Subcutaneous abdominal adipose tissue (tissue), 5 donors: ENCODE measurements at regions not wholly inside any gene's neighbourhood (a gene's known extent, or its start where the extent isn't known, plus 50 kb on each side); places are given as distances from the start of the nearest gene placed in this dataset.
A peak's percentile ranks its signal among the peaks of the same experiment; 100 is the strongest.

Source experiments
- H3K27ac ChIP-seq: one replicate; pipeline ENCODE4 v1.7.0; 2013; ENCODE audit warnings: low read depth, mild to moderate bottlenecking, inconsistent platforms, low read length, moderate library complexity
- H3K27me3 ChIP-seq, 5 donors: one replicate each; pipeline ENCODE4 v1.7.0; 2013; ENCODE audit warnings: low read length in 5 of 5, inconsistent platforms in 1 of 5; ENCODE audit not compliant: control insufficient read depth in 5 of 5, insufficient read depth in 4 of 5
- H3K36me3 ChIP-seq, 5 donors: one replicate each; pipeline ENCODE4 v1.7.0; 2013; ENCODE audit warnings: low read length in 5 of 5; ENCODE audit not compliant: control insufficient read depth in 5 of 5, insufficient read depth in 5 of 5
- H3K4me1 ChIP-seq, 5 donors: one replicate each; pipeline ENCODE4 v1.7.0; 2013; ENCODE audit warnings: low read length in 5 of 5, mild to moderate bottlenecking in 3 of 5, moderate library complexity in 1 of 5; ENCODE audit not compliant: control insufficient read depth in 5 of 5, insufficient read depth in 5 of 5
- H3K4me3 ChIP-seq, 5 donors: one replicate each; pipeline ENCODE4 v1.7.0; 2013; ENCODE audit warnings: low read length in 5 of 5, low read depth in 1 of 5
- H3K9ac ChIP-seq, 5 donors: one replicate each; pipeline ENCODE4 v1.7.0; 2013; ENCODE audit warnings: low read length in 5 of 5, mild to moderate bottlenecking in 4 of 5, moderate library complexity in 3 of 5
- H3K9me3 ChIP-seq, 5 donors: one replicate each; pipeline ENCODE4 v1.7.0; 2013; ENCODE audit warnings: low read length in 5 of 5; ENCODE audit not compliant: control insufficient read depth in 5 of 5
- donor health status: healthy.
- donor health status: healthy.
- donor health status: healthy.
- donor health status: healthy.
- donor health status: healthy.

DNA sequence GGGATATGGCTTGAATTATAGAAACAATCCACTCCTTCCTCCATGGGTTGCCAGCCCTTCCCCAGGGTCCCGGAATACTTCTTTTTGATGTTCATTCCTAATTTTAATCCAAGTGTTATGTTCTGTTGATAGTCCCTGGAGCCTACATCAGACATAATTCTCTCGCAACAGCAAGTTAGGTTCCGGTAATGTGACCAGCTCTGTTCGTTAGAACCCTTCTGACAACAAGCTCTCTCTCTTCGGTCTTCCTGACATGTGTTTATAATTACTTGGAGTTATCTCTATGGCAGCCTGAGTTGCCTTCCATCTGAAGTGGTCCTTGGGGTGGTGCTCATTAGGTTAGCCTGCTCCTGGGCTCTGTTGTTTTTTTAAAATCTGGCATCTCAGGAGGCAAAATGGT lies 506.9 kb upstream of the JARID2 start:
- Histone ChIP-seq H3K4me1 (peaks cover 2 to 31% (median 16%) of the 10 kb centered on the region in 5 donors), H3K27ac (no peak overlapping the region), H3K27me3 (no peaks in the 10 kb centered on the region), H3K9ac (no peak overlapping the region), H3K9me3 (no peaks in the 10 kb centered on the region), H3K36me3 (no peaks in the 10 kb centered on the region), H3K4me3 (no peak overlapping the region)

DNA sequence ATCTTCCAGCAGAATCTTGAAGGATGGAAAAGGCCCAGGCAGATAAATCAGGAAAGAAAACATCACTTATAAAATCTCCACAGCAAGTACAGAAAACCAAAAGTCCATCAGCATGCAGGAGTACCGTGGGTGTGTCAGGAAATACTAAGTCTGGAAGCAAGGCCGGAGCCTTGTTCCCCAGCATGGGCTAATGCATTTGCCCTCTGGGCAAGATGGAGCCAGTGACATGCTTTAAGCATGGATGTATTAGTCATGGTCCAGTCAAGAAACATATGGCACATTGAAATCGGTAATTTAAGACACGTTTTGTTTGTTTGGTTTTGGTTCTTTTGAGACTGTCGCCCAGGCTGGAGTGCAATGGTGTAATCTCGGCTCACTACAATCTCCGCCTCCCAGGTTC lies 506.0 kb upstream of the JARID2 start:
- no peak overlapping the region for H3K9ac ChIP-seq
- H3K9me3 ChIP-seq: no peaks in the 10 kb centered on the region
- peaks cover 4 to 26% (median 12%) of the 10 kb centered on the region in 5 donors for H3K4me1 ChIP-seq
- no peak overlapping the region for H3K4me3 ChIP-seq
- no peak overlapping the region for H3K27ac ChIP-seq
- H3K27me3 ChIP-seq: no peaks in the 10 kb centered on the region
- no peaks in the 10 kb centered on the region for H3K36me3 ChIP-seq

DNA sequence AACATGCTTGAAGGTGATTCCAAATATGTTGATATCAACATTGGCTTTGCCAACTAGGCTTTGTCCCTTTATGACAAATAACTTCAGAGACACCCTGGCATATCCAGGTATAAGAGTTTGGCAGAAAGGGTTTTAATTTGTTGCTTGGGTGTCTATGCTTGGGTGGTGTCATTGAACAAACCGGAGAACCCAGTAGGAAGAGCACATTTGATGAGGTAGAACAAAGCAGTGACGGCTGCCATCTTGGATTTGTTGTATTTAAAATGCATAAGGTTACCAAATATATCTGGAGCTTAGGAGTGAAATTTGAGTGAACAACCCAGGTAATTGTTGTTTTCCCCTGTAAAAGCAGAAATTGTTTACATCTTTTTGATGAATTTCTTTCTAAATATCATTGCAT lies 503.7 kb upstream of the JARID2 start:
- Histone ChIP-seq H3K4me1 (peaks cover 4 to 19% (median 12%) of the 10 kb centered on the region in 5 donors), H3K27me3 (no peaks in the 10 kb centered on the region), H3K36me3 (no peaks in the 10 kb centered on the region), H3K9me3 (no peaks in the 10 kb centered on the region), H3K27ac (no peak overlapping the region), H3K9ac (no peak overlapping the region), H3K4me3 (no peak overlapping the region)

DNA sequence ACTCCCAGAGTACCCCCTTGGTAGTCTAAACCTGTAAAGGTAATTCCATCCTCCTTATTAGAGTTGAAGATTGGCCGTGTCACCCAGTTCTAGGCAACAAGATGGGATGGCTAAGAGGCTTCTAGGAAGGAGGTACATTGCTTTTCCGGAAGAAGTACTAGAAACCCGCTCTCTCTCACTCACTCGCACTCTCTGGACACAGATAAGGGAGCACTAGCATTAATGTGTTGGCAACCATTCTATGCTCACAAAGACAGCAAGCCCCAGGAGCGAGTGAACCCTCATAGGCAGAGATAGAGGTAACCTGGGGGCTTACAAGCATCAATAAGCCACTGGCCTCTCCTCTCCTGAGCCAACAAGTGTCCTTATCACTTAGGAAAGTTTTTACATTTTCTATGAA lies 503.2 kb upstream of the JARID2 start:
- no peak overlapping the region for H3K9ac ChIP-seq
- no peaks in the 10 kb centered on the region for H3K36me3 ChIP-seq
- no peaks in the 10 kb centered on the region for H3K27me3 ChIP-seq
- peaks cover 4 to 19% (median 12%) of the 10 kb centered on the region in 5 donors for H3K4me1 ChIP-seq
- no peak overlapping the region for H3K4me3 ChIP-seq
- no peaks in the 10 kb centered on the region for H3K9me3 ChIP-seq
- H3K27ac ChIP-seq: peak overlapping the region; percentile 75

DNA sequence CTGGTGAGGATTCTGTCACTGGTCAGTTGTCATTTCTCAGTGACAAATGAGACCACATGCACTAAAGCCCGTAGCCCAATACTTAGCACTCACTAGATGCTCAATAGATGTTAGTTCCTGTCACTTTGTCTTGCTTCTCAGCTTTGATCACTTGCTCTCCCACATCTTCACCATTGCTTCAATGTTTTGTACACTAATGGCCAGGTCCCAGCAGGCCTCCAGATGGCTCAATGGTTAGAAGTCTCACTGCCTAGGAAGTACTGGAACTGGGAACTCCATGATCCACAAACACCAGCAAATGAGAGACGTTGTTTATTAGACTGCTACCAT lies 502.8 kb upstream of the JARID2 start:
- Histone ChIP-seq H3K9me3 (no peaks in the 10 kb centered on the region), H3K4me1 (peaks cover 4 to 19% (median 12%) of the 10 kb centered on the region in 5 donors), H3K4me3 (peak overlapping the region in 1 of 5 donors; percentile 3), H3K9ac (no peak overlapping the region), H3K27ac (peak overlapping the region; percentile 75), H3K36me3 (no peaks in the 10 kb centered on the region), H3K27me3 (no peaks in the 10 kb centered on the region)

DNA sequence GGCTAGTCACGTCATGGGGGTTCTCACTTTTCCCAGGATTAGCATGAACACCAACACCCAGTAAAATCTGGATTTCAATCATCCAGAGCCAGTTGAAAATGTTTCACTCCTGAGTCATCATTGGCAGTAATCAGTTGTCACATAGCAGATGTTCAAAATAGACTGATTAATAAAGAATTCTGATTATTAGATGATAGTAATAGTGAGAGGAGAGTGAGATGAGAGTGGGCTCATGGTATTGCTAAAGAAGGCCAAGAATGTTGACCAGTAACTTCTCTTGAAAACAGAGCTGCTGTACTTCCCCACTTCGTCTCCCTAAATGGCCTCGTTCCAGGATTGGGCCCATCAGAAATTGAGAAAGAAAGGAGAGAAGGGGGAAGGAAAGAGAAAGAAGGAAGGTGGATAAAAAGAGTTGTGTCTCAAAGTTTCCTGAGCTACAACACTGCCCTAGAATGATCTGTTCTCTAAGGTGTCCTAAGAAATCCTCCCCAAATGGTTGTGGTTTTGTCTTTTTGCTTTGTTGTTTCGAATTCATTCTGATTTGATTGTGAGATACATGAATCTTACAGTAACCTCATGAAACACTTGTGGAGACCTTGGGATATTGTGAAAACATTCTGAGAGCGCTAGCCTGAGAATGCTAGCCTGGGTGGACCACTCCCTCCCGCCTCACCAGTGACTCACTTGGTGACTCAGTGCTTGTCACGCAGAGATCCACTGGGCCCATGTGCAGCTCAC lies 502.2 kb upstream of the JARID2 start:
- H3K27ac ChIP-seq: peak overlapping the region; percentile 75

DNA sequence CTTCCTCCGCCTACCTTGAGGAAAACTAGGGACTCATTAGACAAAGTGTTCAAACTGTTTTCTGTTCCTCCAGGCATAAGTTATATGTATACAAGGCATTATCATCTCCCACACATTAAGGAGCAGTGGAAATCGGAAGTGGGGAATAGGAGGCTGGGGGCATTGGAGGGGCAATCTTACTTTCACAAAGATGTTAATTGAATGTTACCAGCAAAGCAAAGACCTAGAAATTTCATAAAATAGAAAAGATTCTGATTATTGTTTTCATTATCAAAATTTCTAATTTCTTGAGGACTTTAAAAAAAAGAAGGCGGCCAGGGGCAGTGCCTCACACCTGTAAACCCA lies 501.7 kb upstream of the JARID2 start:
- Histone ChIP-seq H3K4me3 (no peak overlapping the region), H3K4me1 (peaks cover 4 to 12% (median 10%) of the 10 kb centered on the region in 5 donors), H3K9ac (no peak overlapping the region), H3K27ac (peak overlapping the region; percentile 75), H3K9me3 (no peaks in the 10 kb centered on the region), H3K27me3 (no peaks in the 10 kb centered on the region), H3K36me3 (no peaks in the 10 kb centered on the region)

More for the DNA sequence above, 502.2 kb upstream of the JARID2 start:
- H3K27me3 ChIP-seq: no peaks in the 10 kb centered on the region
- H3K9me3 ChIP-seq: no peaks in the 10 kb centered on the region
- H3K9ac ChIP-seq: peak overlapping the region in 1 of 5 donors; percentile 19
- H3K4me3 ChIP-seq: no peak overlapping the region
- no peaks in the 10 kb centered on the region for H3K36me3 ChIP-seq
- H3K4me1 ChIP-seq: peaks cover 4 to 16% (median 12%) of the 10 kb centered on the region in 5 donors

DNA sequence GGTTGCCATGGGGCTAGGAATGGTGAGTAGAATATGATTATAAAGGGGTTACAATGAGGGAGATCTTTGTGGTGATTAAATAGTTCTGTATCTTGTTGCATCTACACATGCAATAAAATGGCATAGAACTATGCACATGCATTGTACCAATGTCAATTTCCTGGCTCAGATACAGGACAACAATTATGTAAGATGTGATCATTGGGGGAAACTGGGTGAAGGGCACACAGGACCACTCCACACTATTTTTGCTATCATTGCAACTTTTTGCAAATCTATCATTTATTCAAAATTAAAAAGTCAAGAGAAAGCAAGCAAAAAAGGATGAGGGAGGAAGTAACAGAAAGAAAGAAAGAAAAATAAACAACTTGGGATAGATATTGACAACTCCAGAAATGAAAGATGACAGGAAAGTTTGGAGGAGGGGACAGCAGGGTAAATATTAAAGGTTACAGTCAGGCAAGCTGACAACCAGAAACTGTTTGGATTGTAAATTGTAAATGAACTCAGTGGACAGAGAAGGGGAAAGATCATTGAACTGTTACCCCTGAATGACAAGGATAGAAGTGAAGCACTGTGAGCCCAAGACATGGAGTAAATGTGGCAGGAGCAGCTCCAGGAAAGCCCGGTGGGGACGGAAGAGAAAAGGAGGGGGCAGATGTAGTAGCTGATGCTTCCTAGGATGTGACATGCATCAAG lies 499.6 kb upstream of the JARID2 start:
- Histone ChIP-seq H3K27ac (no peak overlapping the region), H3K27me3 (no peaks in the 10 kb centered on the region), H3K9ac (no peak overlapping the region), H3K4me3 (no peak overlapping the region), H3K36me3 (no peaks in the 10 kb centered on the region), H3K9me3 (no peaks in the 10 kb centered on the region), H3K4me1 (peaks cover 4 to 12% (median 10%) of the 10 kb centered on the region in 5 donors)

DNA sequence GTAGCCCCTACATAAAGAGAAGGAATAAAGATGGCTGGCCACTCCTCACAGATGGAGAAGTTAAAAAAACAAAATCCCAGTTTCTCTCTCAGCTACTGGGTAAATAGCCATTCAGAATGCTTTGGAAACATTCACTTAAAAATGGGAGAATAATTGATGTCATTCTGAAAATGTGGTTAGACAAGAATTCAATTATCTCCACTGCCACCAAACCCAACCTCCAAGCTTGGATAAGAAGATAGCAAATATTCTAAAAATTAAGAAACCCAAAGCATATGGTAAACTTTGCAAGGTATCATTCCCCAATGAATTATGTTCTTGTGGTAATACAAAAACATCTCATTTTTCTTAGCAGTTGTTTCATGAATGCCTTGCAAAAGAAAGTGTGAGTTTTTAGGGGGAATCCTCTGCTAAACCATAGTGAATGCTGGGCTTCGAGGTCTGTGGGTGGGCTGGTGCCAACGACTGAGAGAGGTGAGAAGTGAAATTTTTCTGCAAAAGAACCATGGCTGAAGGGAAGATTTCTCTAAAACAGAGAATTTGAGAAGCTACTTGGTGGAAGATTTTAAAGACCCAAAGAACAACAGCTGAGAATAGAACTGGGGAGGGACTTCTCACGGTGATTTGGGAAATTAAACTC lies 497.9 kb upstream of the JARID2 start:
- H3K9ac ChIP-seq: no peak overlapping the region
- H3K4me1 ChIP-seq: peaks cover 4 to 9% (median 8%) of the 10 kb centered on the region in 5 donors
- H3K27me3 ChIP-seq: no peaks in the 10 kb centered on the region
- no peaks in the 10 kb centered on the region for H3K36me3 ChIP-seq
- no peak overlapping the region for H3K27ac ChIP-seq
- no peak overlapping the region for H3K4me3 ChIP-seq
- no peaks in the 10 kb centered on the region for H3K9me3 ChIP-seq

DNA sequence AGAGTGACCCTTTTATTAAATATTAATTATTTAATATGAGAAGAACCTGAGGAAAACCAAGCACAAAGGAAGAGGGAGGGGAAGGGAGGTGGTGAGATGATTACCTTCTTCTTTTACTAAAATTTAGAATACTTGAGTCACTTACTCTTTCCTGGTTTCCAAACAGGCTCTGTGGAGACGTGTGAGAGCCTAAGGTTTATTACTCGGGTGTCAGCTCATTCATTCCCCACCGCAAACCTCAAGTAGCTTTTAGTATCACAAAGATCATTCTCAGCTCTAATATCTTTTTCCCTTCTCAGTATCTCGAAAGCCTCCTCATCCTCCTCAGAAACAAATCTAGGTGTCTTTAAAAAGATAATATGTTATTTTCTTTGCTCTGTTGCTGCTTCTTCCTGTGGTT lies 497.2 kb upstream of the JARID2 start:
- H3K9ac ChIP-seq: no peak overlapping the region

More for the DNA sequence above, 497.2 kb upstream of the JARID2 start:
- no peaks in the 10 kb centered on the region for H3K36me3 ChIP-seq
- no peaks in the 10 kb centered on the region for H3K27me3 ChIP-seq
- peaks cover 0 to 4% (median 3%) of the 10 kb centered on the region in 5 donors for H3K4me1 ChIP-seq
- no peak overlapping the region for H3K4me3 ChIP-seq
- no peak overlapping the region for H3K27ac ChIP-seq
- H3K9me3 ChIP-seq: no peaks in the 10 kb centered on the region
